Gastrocnemius medialis (tissue), 4 donors: ENCODE measurements at regions not wholly inside any gene's neighbourhood (a gene's known extent, or its start where the extent isn't known, plus 50 kb on each side); places are given as distances from the start of the nearest gene placed in this dataset.

Experiments used
- POLR2A ChIP-seq, 2 donors: fragments of 450-650 bp; IDR thresholded peaks; one replicate each; pipeline ENCODE4 v1.6.1; 2017; ENCODE audit warnings: antibody characterized with exemption in 2 of 2, mild to moderate bottlenecking in 2 of 2, moderate library complexity in 2 of 2
- TF ChIP-seq, protein P1 (sequence below), 5 experiments: fragments of 450-650 bp in 3 of 5; fragments of 200-600 bp in 2 of 5; sonication (generic) in 2 of 5; IDR thresholded peaks in 4 of 5; conservative IDR thresholded peaks in 1 of 5; 1 replicate in 4 of 5; 2 replicates in 1 of 5; pipeline ENCODE4 v1.5.1; 2016 to 2019; ENCODE audit warnings: antibody characterized with exemption in 5 of 5, mild to moderate bottlenecking in 3 of 5, moderate library complexity in 3 of 5

DNA sequence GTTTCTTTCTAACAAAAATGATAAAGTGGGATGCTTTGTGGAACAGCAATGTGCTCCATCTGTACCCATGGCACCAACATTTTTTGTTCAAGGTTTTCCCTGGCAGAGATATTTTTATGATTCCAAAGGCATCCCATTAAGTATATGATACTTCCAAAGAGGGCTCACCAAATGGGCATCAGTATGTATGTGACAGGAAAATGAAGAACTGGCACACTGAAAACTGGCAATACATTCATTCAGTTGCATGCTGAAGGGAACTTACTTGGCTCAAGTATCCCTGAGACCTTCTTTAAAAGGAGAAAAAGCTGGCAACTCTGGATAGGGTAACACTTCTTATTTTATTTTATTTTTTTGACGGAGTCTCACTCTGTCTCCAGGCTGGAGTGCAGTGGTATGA, 249.8 kb downstream of the IL20RB start:
- TF ChIP-seq POLR2A (IDR thresholded peaks at IDR 0.05) = no peak
- TF ChIP-seq, protein P1, sequence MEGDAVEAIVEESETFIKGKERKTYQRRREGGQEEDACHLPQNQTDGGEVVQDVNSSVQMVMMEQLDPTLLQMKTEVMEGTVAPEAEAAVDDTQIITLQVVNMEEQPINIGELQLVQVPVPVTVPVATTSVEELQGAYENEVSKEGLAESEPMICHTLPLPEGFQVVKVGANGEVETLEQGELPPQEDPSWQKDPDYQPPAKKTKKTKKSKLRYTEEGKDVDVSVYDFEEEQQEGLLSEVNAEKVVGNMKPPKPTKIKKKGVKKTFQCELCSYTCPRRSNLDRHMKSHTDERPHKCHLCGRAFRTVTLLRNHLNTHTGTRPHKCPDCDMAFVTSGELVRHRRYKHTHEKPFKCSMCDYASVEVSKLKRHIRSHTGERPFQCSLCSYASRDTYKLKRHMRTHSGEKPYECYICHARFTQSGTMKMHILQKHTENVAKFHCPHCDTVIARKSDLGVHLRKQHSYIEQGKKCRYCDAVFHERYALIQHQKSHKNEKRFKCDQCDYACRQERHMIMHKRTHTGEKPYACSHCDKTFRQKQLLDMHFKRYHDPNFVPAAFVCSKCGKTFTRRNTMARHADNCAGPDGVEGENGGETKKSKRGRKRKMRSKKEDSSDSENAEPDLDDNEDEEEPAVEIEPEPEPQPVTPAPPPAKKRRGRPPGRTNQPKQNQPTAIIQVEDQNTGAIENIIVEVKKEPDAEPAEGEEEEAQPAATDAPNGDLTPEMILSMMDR (IDR thresholded peaks at IDR 0.05 in 4 of 5, conservative IDR thresholded peaks at IDR 0.05 in 1 of 5) = no peak
